ENCODE measurements at regions not wholly inside any gene's neighbourhood (a gene's known extent, or its start where the extent isn't known, plus 50 kb on each side); places are given as distances from the start of the nearest gene placed in this dataset.

GRCh38 chr1:233444484-233444883 lies 117.0 kb downstream of the MAP3K21 start:
- intact Hi-C loops (cut with DNase I): no loop called here
- H3K4me3 ChIP-seq: no peak overlapping the region
- H3K36me3 ChIP-seq: no peaks in the 10 kb centered on the region
- H3K4me1 ChIP-seq: no peaks in the 10 kb centered on the region
- no peak for DNase-seq (ENCODE audit: extremely low spot score in 2 of 2)
- H3K9me3 ChIP-seq: no peaks in the 10 kb centered on the region
- H3K27ac ChIP-seq: no peak overlapping the region
- no peaks in the 10 kb centered on the region for H3K27me3 ChIP-seq
- TF ChIP-seq CTCF (IDR thresholded peaks at IDR 0.05): no peak
- TF ChIP-seq POLR2AphosphoS5 (IDR thresholded peaks at IDR 0.05; ENCODE audit: insufficient read depth in 1 of 2, low read depth in 1 of 2): no peak
- no peak for TF ChIP-seq POLR2A (IDR thresholded peaks at IDR 0.05)

GRCh38 chr1:233445737-233446136 lies 118.2 kb downstream of the MAP3K21 start:
- intact Hi-C loops (cut with DNase I): no loop called here
- no peaks in the 10 kb centered on the region for H3K4me1 ChIP-seq
- no peaks in the 10 kb centered on the region for H3K36me3 ChIP-seq
- no peak overlapping the region for H3K27ac ChIP-seq
- no peaks in the 10 kb centered on the region for H3K27me3 ChIP-seq
- H3K9me3 ChIP-seq: no peaks in the 10 kb centered on the region
- TF ChIP-seq CTCF (IDR thresholded peaks at IDR 0.05): no peak
- TF ChIP-seq POLR2A (IDR thresholded peaks at IDR 0.05): no peak
- no peak for TF ChIP-seq POLR2AphosphoS5 (IDR thresholded peaks at IDR 0.05; ENCODE audit: insufficient read depth in 1 of 2, low read depth in 1 of 2)
- H3K4me3 ChIP-seq: no peak overlapping the region
- no peak for DNase-seq (ENCODE audit: extremely low spot score in 2 of 2)

DNA sequence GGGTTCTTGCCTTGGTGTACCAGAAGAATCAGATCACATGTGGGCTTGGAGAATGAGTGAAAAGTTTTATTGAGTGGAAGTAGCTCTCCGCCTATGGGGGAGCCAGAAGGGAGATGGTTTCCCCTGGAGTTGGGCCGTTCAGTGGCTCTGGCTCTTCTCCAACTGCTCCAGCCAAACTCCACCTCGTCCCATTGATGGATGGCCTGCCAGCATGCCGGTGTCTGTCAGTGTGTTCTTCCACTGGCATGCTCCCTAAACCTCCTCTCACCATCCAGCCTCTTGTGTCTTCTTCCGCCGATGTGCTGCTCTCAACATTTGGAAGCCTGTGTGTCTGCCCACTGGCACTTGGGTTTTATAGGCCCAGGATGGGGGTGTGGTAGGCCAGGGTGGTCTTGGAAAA lies 119.4 kb downstream of the MAP3K21 start:
- intact Hi-C loops (cut with DNase I): no loop called here
- H3K4me1 ChIP-seq: no peaks in the 10 kb centered on the region
- H3K27ac ChIP-seq: no peak overlapping the region
- H3K36me3 ChIP-seq: no peaks in the 10 kb centered on the region
- no peaks in the 10 kb centered on the region for H3K9me3 ChIP-seq
- TF ChIP-seq POLR2A (IDR thresholded peaks at IDR 0.05) (no peak), CTCF (IDR thresholded peaks at IDR 0.05) (no peak), POLR2AphosphoS5 (IDR thresholded peaks at IDR 0.05; ENCODE audit: insufficient read depth in 1 of 2, low read depth in 1 of 2) (no peak)
- no peak for DNase-seq (ENCODE audit: extremely low spot score in 2 of 2)
- no peaks in the 10 kb centered on the region for H3K27me3 ChIP-seq
- H3K4me3 ChIP-seq: no peak overlapping the region

GRCh38 chr1:233448109-233448689 lies 120.7 kb downstream of the MAP3K21 start:
- intact Hi-C loops (cut with DNase I): no loop called here
- H3K4me3 ChIP-seq: no peak overlapping the region
- H3K27ac ChIP-seq: no peak overlapping the region
- TF ChIP-seq CTCF (IDR thresholded peaks at IDR 0.05): no peak
- no peak for TF ChIP-seq POLR2A (IDR thresholded peaks at IDR 0.05)
- no peak for TF ChIP-seq POLR2AphosphoS5 (IDR thresholded peaks at IDR 0.05; ENCODE audit: insufficient read depth in 1 of 2, low read depth in 1 of 2)
- H3K4me1 ChIP-seq: no peaks in the 10 kb centered on the region
- H3K27me3 ChIP-seq: no peaks in the 10 kb centered on the region
- H3K36me3 ChIP-seq: no peaks in the 10 kb centered on the region
- no peak for DNase-seq (ENCODE audit: extremely low spot score in 2 of 2)
- no peaks in the 10 kb centered on the region for H3K9me3 ChIP-seq

DNA sequence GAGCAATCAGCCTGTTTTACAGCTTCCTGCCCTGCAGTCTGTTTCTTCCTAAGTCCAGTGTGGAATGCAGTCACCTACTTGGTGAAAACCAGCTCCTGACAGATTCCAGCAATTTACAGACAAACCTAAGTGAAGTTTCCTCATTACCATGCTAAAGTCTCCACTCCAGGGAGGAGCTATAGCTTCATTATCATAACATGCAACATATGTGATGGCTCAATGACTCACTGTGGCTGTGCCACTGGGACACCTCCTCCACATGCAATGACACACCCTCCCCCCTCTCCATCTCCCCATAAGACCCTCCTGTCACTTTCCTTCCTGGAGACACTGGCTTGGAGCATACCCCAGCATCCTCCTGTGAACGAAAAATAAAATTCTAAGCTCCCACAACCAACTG lies 125.2 kb downstream of the MAP3K21 start:
- Histone ChIP-seq H3K9me3 (no peaks in the 10 kb centered on the region), H3K27ac (no peak overlapping the region), H3K27me3 (no peaks in the 10 kb centered on the region), H3K4me3 (no peak overlapping the region), H3K36me3 (no peaks in the 10 kb centered on the region), H3K4me1 (no peaks in the 10 kb centered on the region)
- TF ChIP-seq POLR2AphosphoS5 (IDR thresholded peaks at IDR 0.05; ENCODE audit: insufficient read depth in 1 of 2, low read depth in 1 of 2) (no peak), CTCF (IDR thresholded peaks at IDR 0.05) (no peak), POLR2A (IDR thresholded peaks at IDR 0.05) (no peak)
- intact Hi-C loops (cut with DNase I): loop anchor here (10.0 kb wide), 1 partner anchor 342 kb away; no protein-coding TSS in a partner anchor
- no peak for DNase-seq (ENCODE audit: extremely low spot score in 2 of 2)

Measured in vagina (tissue), 2 donors.